GM12892 (cell line): ENCODE measurements at regions not wholly inside any gene's neighbourhood (a gene's known extent, or its start where the extent isn't known, plus 50 kb on each side); places are given as distances from the start of the nearest gene placed in this dataset.
A peak's percentile ranks its signal among the peaks of the same experiment; 100 is the strongest.
"Not testable (repeated sequence)": the region's sequence is repeated elsewhere in the genome, so short reads cannot be mapped to it uniquely, and the experiment has no call there.

Source experiments
- DNase-seq: peaks from one replicate; pipeline ENCODE4 v3.0.0; 2011; ENCODE audit not compliant: insufficient read length
- FAIRE-seq: peaks from 2 replicates; lab custom pipeline; 2011; peaks lifted over from hg19 to GRCh38; lab: Jason Lieb, UNC
- POLR2A ChIP-seq: IDR thresholded peaks from 2 replicates; pipeline ENCODE4 v1.6.1; 2011; ENCODE audit warnings: low read depth, low read length, control low read depth
- POLR2AphosphoS5 ChIP-seq: IDR thresholded peaks from 2 replicates; pipeline ENCODE4 v1.6.1; 2011; ENCODE audit warnings: low read depth, low read length, control low read depth
- TAF1 ChIP-seq: IDR thresholded peaks from 2 replicates; pipeline ENCODE4 v1.6.1; 2011; ENCODE audit warnings: low read depth, mild to moderate bottlenecking, control low read depth, low read length, borderline replicate concordance

GRCh38 chr4:87901422-87901992, 68.7 kb downstream of the MEPE start:
- TF ChIP-seq POLR2A = no peak
- TF ChIP-seq POLR2AphosphoS5 = no peak
- no peak for TF ChIP-seq TAF1
- no peak for FAIRE-seq
- DNase-seq = no peak

DNA sequence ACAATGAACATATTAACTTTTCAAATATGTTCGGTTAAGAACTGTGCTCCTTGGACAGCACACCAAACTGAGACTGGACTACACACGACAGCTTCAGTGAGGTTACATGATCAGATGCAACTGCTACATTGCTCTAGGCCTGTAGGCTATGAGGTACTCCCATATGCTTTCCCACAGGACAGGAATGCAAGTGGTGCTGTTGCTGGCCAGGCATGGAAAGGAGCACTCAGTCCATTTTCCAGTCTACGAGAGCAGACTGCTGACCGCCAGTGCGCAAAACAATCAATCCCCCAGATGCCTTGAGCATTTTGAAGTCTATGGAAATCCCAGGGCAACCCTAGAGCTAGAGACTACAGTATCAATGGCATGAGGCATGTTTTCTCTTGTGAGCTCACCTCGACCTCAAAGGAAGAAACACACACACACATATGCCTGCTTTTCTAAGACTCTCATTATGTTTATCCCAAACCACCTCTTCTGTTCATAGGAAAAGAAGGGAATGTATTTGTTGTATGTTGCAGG, 70.8 kb upstream of the SPP1 start:
- TF ChIP-seq POLR2AphosphoS5 (no peak), TAF1 (no peak), POLR2A (no peak)
- DNase-seq = no peak
- FAIRE-seq = no peak

DNA sequence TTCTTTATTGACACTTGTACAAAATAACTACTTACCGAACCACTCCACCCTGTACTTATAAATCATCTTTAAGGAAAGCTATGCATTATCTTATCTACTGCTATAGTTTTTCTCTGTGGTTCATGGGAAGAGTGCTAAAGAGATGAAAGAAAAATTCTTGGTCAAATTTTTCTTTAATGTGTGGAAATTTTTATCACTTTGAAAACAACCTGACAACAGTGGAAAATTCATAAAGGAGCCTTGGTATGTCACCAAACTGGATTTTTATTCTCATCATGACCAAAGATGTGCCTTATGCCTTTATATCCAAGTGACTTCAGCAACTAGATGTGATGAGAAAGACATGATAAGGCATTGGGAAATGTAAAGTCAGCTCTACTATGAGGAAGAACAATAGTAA, 67.2 kb upstream of the SPP1 start:
- DNase-seq (no peak), FAIRE-seq (no peak)
- TF ChIP-seq POLR2A (no peak), TAF1 (no peak), POLR2AphosphoS5 (no peak)

DNA sequence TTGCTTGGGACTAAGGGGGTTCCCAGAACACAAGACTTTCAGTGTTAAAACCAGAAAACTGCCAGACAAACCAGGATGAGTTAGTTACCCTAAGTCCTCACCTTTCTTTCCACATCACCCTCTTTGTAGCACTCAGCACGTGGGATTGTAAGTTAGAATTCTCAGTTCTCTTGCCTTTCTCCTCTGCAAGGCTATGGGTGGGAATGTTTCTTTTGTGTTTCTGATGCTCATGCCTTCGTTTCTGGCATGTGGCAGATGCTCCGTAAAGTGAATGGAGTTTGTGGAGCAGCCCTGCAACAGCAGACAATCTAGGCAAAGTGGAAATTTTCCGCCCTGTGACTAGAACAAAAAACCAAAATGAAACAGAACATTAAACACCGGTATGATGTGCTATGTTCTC, 64.7 kb upstream of the SPP1 start:
- DNase-seq (no peak), FAIRE-seq (no peak)
- TF ChIP-seq POLR2A (no peak), TAF1 (no peak), POLR2AphosphoS5 (no peak)

GRCh38 chr4:87911252-87911774, 64.2 kb upstream of the SPP1 start:
- DNase-seq (no peak), FAIRE-seq (no peak)
- TF ChIP-seq TAF1 (no peak), POLR2A (no peak), POLR2AphosphoS5 (no peak)

DNA sequence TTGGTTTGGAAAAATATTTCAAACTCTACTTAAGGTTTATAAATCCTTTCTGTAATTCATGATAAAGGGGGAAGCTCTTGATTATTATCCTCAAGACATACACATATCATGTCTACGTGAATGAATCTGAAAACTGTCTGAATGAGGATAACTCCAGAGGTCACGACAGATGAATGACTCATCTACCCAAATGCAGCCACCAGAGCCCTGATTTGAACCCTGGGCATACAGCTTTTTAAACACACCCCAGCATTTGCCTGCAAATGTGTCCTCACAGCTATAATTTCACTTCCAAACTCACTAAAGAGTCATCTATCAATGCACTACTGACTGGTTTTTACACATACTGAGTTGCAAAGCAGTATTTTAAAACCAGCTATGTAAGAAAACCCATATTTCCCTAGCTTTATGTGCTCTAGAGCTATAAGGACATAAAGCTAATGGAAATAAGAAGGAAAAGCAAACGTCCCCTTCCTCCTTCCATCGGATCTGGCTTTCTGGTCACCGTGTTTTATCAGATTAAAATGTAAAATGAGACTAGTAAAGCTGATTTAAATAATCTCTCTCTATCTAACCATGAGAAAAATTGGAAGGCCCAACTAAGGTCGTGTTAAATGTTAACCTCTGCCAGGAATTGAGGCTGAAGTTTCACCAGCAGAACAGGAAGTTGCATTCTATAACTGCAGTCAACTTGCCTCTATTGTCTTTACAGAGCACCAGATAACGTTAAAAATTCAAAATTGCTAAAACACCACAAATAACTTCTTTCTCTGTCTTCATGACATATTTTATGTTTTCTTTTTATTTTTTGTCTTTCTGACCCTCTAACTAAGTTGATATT, 63.1 kb upstream of the SPP1 start:
- FAIRE-seq (no peak), DNase-seq (no peak)
- TF ChIP-seq POLR2A (no peak), POLR2AphosphoS5 (no peak), TAF1 (no peak)

DNA sequence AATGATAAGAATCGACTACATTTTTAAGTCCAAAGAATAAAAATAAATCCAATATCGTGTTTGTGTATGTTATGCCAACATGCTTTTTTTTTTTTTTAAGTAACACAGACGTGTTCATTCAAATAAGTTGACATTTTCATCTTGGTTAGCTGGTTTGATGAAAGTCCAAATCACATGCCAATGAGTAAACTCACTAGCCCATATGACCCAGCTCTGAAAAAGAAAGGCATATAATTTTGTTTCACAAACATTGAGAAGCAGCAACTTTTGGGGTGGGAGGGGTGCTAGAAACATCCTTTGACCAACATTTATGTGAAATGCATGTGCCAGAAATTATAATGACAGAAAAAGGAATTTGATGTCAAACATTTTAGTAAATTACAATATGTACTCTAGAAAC, 61.6 kb upstream of the SPP1 start:
- no peak for FAIRE-seq

DNA sequence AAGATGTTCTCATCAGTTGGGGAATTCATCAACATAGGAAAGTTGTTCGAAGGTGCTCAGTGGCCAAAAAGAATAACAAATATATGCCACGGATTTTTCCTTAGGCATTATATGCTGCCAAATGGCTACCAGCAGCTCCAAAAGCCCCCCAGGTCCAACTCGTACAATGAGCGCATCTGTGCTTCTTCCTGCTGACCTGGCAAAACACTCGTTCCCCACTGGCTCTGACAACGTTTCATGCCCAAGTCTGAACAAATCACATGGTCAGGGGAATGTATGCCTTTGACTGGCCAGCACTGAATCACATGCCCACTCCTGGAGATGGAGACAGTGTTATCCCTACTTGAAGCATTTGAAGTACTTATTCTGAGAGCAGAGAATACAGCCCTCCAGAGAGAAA, 59.9 kb upstream of the SPP1 start:
- no peak for DNase-seq
- TF ChIP-seq POLR2AphosphoS5 = no peak
- no peak for TF ChIP-seq TAF1
- TF ChIP-seq POLR2A = no peak
- no peak for FAIRE-seq

More for the DNA sequence above, 61.6 kb upstream of the SPP1 start:
- no peak for DNase-seq
- no peak for TF ChIP-seq POLR2AphosphoS5
- TF ChIP-seq TAF1 = no peak
- no peak for TF ChIP-seq POLR2A

GRCh38 chr4:87916626-87917025, 58.9 kb upstream of the SPP1 start:
- DNase-seq = no peak
- no peak for FAIRE-seq
- TF ChIP-seq TAF1 = no peak
- no peak for TF ChIP-seq POLR2A
- no peak for TF ChIP-seq POLR2AphosphoS5

DNA sequence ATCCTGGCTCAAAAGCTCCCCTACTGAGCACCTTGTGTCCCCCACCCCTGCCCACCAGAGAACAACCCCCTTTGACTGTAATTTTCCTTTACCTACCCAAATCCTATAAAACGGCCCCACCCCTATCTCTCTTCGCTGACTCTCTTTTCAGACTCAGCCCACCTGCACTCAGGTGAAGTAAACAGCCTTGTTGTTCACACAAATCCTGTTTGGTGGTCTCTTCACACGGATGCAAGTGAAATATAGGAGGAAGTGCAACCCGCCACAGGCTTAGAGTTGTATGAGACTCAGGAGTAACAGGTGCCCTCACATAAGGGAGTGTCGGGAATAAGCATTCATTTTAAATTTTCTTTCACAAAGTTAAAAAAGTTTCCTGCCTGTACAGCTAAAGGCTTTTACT, 57.6 kb upstream of the SPP1 start:
- FAIRE-seq = peak; percentile 5
- DNase-seq = not testable (repeated sequence)

DNA sequence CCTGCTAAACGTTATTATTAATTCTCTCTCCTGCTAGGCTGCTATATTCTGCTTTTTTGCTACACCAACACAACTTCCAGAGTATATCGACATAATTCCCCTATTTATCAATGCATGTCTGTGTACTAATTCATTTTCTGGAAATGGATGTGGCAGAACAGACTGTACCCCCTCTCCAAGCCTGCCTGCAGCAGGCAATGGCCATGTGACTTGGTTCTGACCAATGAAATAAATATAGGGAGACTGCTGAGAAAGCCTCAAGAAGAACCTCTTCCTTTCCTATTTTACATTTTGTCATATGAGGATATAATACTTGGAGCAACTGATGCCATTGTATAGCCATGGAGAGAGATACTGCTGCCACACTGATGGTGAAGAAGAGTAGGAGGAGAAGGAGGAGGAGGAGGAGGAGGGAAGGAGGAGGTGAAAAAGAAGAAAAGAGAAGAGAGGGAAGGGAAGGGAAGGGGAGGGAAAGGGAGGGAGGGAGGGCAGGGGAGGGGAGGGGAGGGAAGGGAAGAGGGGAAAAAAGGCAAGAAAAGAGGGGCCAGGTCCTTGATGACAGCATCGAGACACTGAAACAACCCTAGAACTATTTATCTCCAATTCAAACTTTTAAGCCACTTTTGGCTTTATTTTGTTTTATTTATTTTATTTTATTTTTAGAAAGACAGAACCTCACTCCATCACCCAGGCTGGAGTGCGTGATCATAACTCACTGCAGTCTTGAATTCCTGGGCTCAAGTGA, 57.0 kb upstream of the SPP1 start:
- FAIRE-seq (no peak), DNase-seq (no peak)
- TF ChIP-seq POLR2A = no peak
- TF ChIP-seq TAF1 = no peak
- TF ChIP-seq POLR2AphosphoS5 = no peak

- not testable (repeated sequence) for FAIRE-seq, DNase-seq
Observed at GRCh38 chr4:87919304-87919703, 56.2 kb upstream of the SPP1 start.
